Ectodermal cell (in vitro differentiated cells): ENCODE measurements at regions not wholly inside any gene's neighbourhood (a gene's known extent, or its start where the extent isn't known, plus 50 kb on each side); places are given as distances from the start of the nearest gene placed in this dataset.

Experiments used
- H3K27ac ChIP-seq: 2 replicates; pipeline ENCODE4 v1.7.0; 2013; ENCODE audit warnings: mild to moderate bottlenecking, low read depth, low read length; ENCODE audit not compliant: insufficient read depth, poor library complexity, severe bottlenecking
- H3K27me3 ChIP-seq: 2 replicates; pipeline ENCODE4 v1.7.0; 2013; ENCODE audit warnings: mild to moderate bottlenecking, low read length; ENCODE audit not compliant: insufficient read depth, control insufficient read depth, poor library complexity, severe bottlenecking
- H3K36me3 ChIP-seq: one replicate; pipeline ENCODE4 v1.7.0; 2013; ENCODE audit warnings: low read length; ENCODE audit not compliant: control insufficient read depth, insufficient read depth
- H3K4me1 ChIP-seq: one replicate; pipeline ENCODE4 v1.7.0; 2013; ENCODE audit warnings: low read length; ENCODE audit not compliant: control insufficient read depth, insufficient read depth
- H3K4me3 ChIP-seq: 2 replicates; pipeline ENCODE4 v1.7.0; 2013; ENCODE audit warnings: low read depth, low read length, control low read depth; ENCODE audit not compliant: insufficient read depth
- H3K9me3 ChIP-seq: 2 replicates; pipeline ENCODE4 v1.7.0; 2013; ENCODE audit warnings: mild to moderate bottlenecking, low read length, moderate library complexity; ENCODE audit not compliant: control insufficient read depth
- WGBS, 2 experiments: methylation state at CpG; one replicate each; pipeline ENCODE4 v1.1.7; 2013; ENCODE audit warnings: missing lambda C conversion rate in 2 of 2; 5-methylcytosine and 5-hydroxymethylcytosine counted together

- 41 to 52% methylated on average over 4 of the region's 4 CpGs for WGBS, 2 experiments
- Histone ChIP-seq H3K27ac (no peak overlapping the region), H3K9me3 (no peaks in the 10 kb centered on the region), H3K4me3 (no peak overlapping the region), H3K36me3 (no peaks in the 10 kb centered on the region), H3K27me3 (no peaks in the 10 kb centered on the region), H3K4me1 (peaks cover 6% of the 10 kb centered on the region)
These were observed 756.7 kb downstream of the UQCRFS1 start for GRCh38 chr19:28456252-28456651.

GRCh38 chr19:28454083-28454482, 758.9 kb downstream of the UQCRFS1 start:
- Histone ChIP-seq H3K4me3 (no peak overlapping the region), H3K9me3 (no peaks in the 10 kb centered on the region), H3K36me3 (no peaks in the 10 kb centered on the region), H3K27ac (no peak overlapping the region), H3K27me3 (no peaks in the 10 kb centered on the region), H3K4me1 (peaks cover 6% of the 10 kb centered on the region)
- WGBS, 2 experiments, result 89 to 90% methylated on average over 3 of the region's 3 CpGs

- no peaks in the 10 kb centered on the region for H3K36me3 ChIP-seq
- WGBS, 2 experiments, result 85 to 87% methylated on average over 9 of the region's 9 CpGs
- peaks cover 6% of the 10 kb centered on the region for H3K4me1 ChIP-seq
- H3K9me3 ChIP-seq, result no peaks in the 10 kb centered on the region
- H3K27ac ChIP-seq, result no peak overlapping the region
- no peaks in the 10 kb centered on the region for H3K27me3 ChIP-seq
- H3K4me3 ChIP-seq, result no peak overlapping the region
These were observed 759.5 kb downstream of the UQCRFS1 start for GRCh38 chr19:28453420-28453819.

- Histone ChIP-seq H3K9me3 (no peaks in the 10 kb centered on the region), H3K36me3 (no peaks in the 10 kb centered on the region), H3K4me1 (peaks cover 6% of the 10 kb centered on the region), H3K27me3 (no peaks in the 10 kb centered on the region), H3K4me3 (no peak overlapping the region), H3K27ac (no peak overlapping the region)
- 100% methylated on average over 1 of the region's 1 CpG for WGBS, 2 experiments
These were observed 763.1 kb downstream of the UQCRFS1 start for GRCh38 chr19:28449803-28450202.

GRCh38 chr19:28446511-28446910, 766.4 kb downstream of the UQCRFS1 start:
- Histone ChIP-seq H3K4me3 (no peak overlapping the region), H3K4me1 (peaks cover 5% of the 10 kb centered on the region), H3K36me3 (no peaks in the 10 kb centered on the region), H3K9me3 (no peaks in the 10 kb centered on the region), H3K27ac (no peak overlapping the region), H3K27me3 (no peaks in the 10 kb centered on the region)
- WGBS, 2 experiments, result 85 to 86% methylated on average over 12 of the region's 12 CpGs

GRCh38 chr19:28445826-28446225, 767.1 kb downstream of the UQCRFS1 start:
- 79 to 82% methylated on average over 11 of the region's 11 CpGs for WGBS, 2 experiments
- no peak overlapping the region for H3K27ac ChIP-seq
- no peaks in the 10 kb centered on the region for H3K27me3 ChIP-seq
- peaks cover 5% of the 10 kb centered on the region for H3K4me1 ChIP-seq
- H3K9me3 ChIP-seq, result no peaks in the 10 kb centered on the region
- no peak overlapping the region for H3K4me3 ChIP-seq
- H3K36me3 ChIP-seq, result no peaks in the 10 kb centered on the region

GRCh38 chr19:28444362-28444761, 768.6 kb downstream of the UQCRFS1 start:
- Histone ChIP-seq H3K9me3 (no peaks in the 10 kb centered on the region), H3K4me1 (peaks cover 5% of the 10 kb centered on the region), H3K27me3 (no peaks in the 10 kb centered on the region), H3K4me3 (no peak overlapping the region), H3K36me3 (no peaks in the 10 kb centered on the region), H3K27ac (no peak overlapping the region)
- 94% methylated on average over 4 of the region's 4 CpGs for WGBS, 2 experiments

- Histone ChIP-seq H3K27me3 (no peaks in the 10 kb centered on the region), H3K4me3 (no peak overlapping the region), H3K4me1 (peaks cover 5% of the 10 kb centered on the region), H3K36me3 (no peaks in the 10 kb centered on the region), H3K9me3 (no peaks in the 10 kb centered on the region), H3K27ac (peak overlapping the region; percentile 44)
- WGBS, 2 experiments, result 68 to 76% methylated on average over 9 of the region's 9 CpGs
These were observed 769.6 kb downstream of the UQCRFS1 start for GRCh38 chr19:28443361-28443760.

- WGBS, 2 experiments, result 95% methylated on average over 11 of the region's 11 CpGs
These were observed 775.3 kb downstream of the UQCRFS1 start for GRCh38 chr19:28437390-28438346.

GRCh38 chr19:28436320-28436719, 776.6 kb downstream of the UQCRFS1 start:
- H3K9me3 ChIP-seq, result no peaks in the 10 kb centered on the region
- no peaks in the 10 kb centered on the region for H3K27me3 ChIP-seq
- no peaks in the 10 kb centered on the region for H3K36me3 ChIP-seq
- WGBS, 2 experiments, result 94 to 96% methylated on average over 4 of the region's 4 CpGs
- H3K4me3 ChIP-seq, result no peak overlapping the region
- no peak overlapping the region for H3K27ac ChIP-seq
- no peaks in the 10 kb centered on the region for H3K4me1 ChIP-seq

More at GRCh38 chr19:28437390-28438346, 775.3 kb downstream of the UQCRFS1 start:
- no peak overlapping the region for H3K27ac ChIP-seq
- H3K4me3 ChIP-seq, result no peak overlapping the region
- H3K4me1 ChIP-seq, result no peaks in the 10 kb centered on the region
- no peaks in the 10 kb centered on the region for H3K27me3 ChIP-seq
- no peaks in the 10 kb centered on the region for H3K9me3 ChIP-seq
- H3K36me3 ChIP-seq, result no peaks in the 10 kb centered on the region
